Esophagus muscularis mucosa (tissue), 4 donors: ENCODE measurements at regions not wholly inside any gene's neighbourhood (a gene's known extent, or its start where the extent isn't known, plus 50 kb on each side); places are given as distances from the start of the nearest gene placed in this dataset.

Experiments
- DNase-seq: peaks from one replicate; pipeline ENCODE4 v3.0.0-alpha.2; 2017; ENCODE audit errors: extremely low spot score
- H3K27ac ChIP-seq, 4 donors: fragments of 200-600 bp; sonication (generic); replicated peaks in 1 of 4; 1 replicate in 3 of 4; 2 replicates in 1 of 4; pipeline ENCODE4 v1.5.1; 2016 to 2019; ENCODE audit warnings: mild to moderate bottlenecking in 1 of 4
- H3K27me3 ChIP-seq, 4 donors: fragments of 200-600 bp; sonication (generic); one replicate each; pipeline versions ENCODE4 v1.5.1 to v1.6.0; 2016 to 2019
- H3K36me3 ChIP-seq, 4 donors: fragments of 200-600 bp; sonication (generic); one replicate each; pipeline ENCODE4 v1.5.1; 2016 to 2019
- H3K4me1 ChIP-seq, 4 donors: fragments of 200-600 bp; sonication (generic); one replicate each; pipeline ENCODE4 v1.5.1; 2016 to 2019
- H3K4me3 ChIP-seq, 4 donors: fragments of 200-600 bp; sonication (generic); 1 replicate in 2 of 4; 2 replicates in 2 of 4; pipeline ENCODE4 v1.5.1; 2016 to 2019; ENCODE audit warnings: mild to moderate bottlenecking in 4 of 4, moderate library complexity in 1 of 4
- H3K9me3 ChIP-seq, 4 donors: fragments of 200-600 bp; sonication (generic); 1 replicate in 3 of 4; 2 replicates in 1 of 4; pipeline ENCODE4 v1.5.1; 2016 to 2019
- CTCF ChIP-seq, 3 experiments: fragments of 200-600 bp in 2 of 3; fragments of 450-650 bp in 1 of 3; sonication (generic) in 2 of 3; IDR thresholded peaks; one replicate each; pipeline ENCODE4 v1.5.1; 2017 to 2019; ENCODE audit warnings: antibody characterized with exemption in 3 of 3, mild to moderate bottlenecking in 2 of 3, moderate library complexity in 1 of 3
- EP300 ChIP-seq: sonication (generic); formaldehyde crosslinking; IDR thresholded peaks from one replicate; pipeline ENCODE4 v1.6.1; 2017; ENCODE audit warnings: antibody characterized with exemption
- POLR2A ChIP-seq: fragments of 450-650 bp; IDR thresholded peaks from one replicate; pipeline ENCODE4 v1.6.1; 2017; ENCODE audit warnings: antibody characterized with exemption, moderate library complexity, mild to moderate bottlenecking, low read depth
- POLR2AphosphoS5 ChIP-seq, 2 donors: sonication (generic); formaldehyde crosslinking; IDR thresholded peaks; one replicate each; pipeline ENCODE4 v1.6.1; 2017; ENCODE audit warnings: antibody characterized with exemption in 2 of 2
- WGBS: methylation state at CpG from one replicate; pipeline ENCODE4 v1.1.5; 2018; 5-methylcytosine and 5-hydroxymethylcytosine counted together
- intact Hi-C: fragments of 100-400 bp; cut with DNase I; formaldehyde crosslinking; loops from one replicate; pipeline ENCODE4 v1.15.1; 2023

- no peaks in the 10 kb centered on the region for H3K9me3 ChIP-seq
- DNase-seq = no peak
- no peaks in the 10 kb centered on the region for H3K36me3 ChIP-seq
- no peak overlapping the region for H3K4me3 ChIP-seq
- TF ChIP-seq POLR2AphosphoS5 (IDR thresholded peaks at IDR 0.05) = no peak
- 52% methylated on average over 1 of the region's 1 CpG for WGBS
- peaks cover 0 to 6% (median 0%) of the 10 kb centered on the region in 4 donors for H3K27me3 ChIP-seq
- H3K27ac ChIP-seq = no peak overlapping the region
- no peaks in the 10 kb centered on the region for H3K4me1 ChIP-seq
- intact Hi-C loops = no loop called here
These were observed 123.3 kb downstream of the ZNF518B start for GRCh38 chr4:10333942-10334341.

GRCh38 chr4:10326075-10326474 is 131.2 kb downstream of the ZNF518B start:
- intact Hi-C loops = no loop called here
- 85% methylated on average over 5 of the region's 5 CpGs for whole genome bisulfite sequencing
- TF ChIP-seq POLR2A (no peak), CTCF (IDR thresholded peaks at IDR 0.05) (no peak), EP300 (no peak), POLR2AphosphoS5 (IDR thresholded peaks at IDR 0.05) (no peak)

GRCh38 chr4:10321931-10322330 is 135.3 kb downstream of the ZNF518B start:
- no peaks in the 10 kb centered on the region for H3K36me3 ChIP-seq
- no peaks in the 10 kb centered on the region for H3K9me3 ChIP-seq
- TF ChIP-seq CTCF (IDR thresholded peaks at IDR 0.05) (no peak), POLR2AphosphoS5 (IDR thresholded peaks at IDR 0.05) (no peak), POLR2A (no peak), EP300 (no peak)
- intact Hi-C loops = no loop called here
- no peak for DNase-seq
- no peaks in the 10 kb centered on the region for H3K27me3 ChIP-seq
- 50% methylated on average over 2 of the region's 2 CpGs for WGBS
- H3K4me3 ChIP-seq = no peak overlapping the region
- H3K4me1 ChIP-seq = no peaks in the 10 kb centered on the region
- no peak overlapping the region for H3K27ac ChIP-seq

More at GRCh38 chr4:10326075-10326474, 131.2 kb downstream of the ZNF518B start:
- Histone ChIP-seq H3K4me3 (no peak overlapping the region), H3K27ac (no peak overlapping the region), H3K36me3 (no peaks in the 10 kb centered on the region), H3K27me3 (no peaks in the 10 kb centered on the region), H3K9me3 (no peaks in the 10 kb centered on the region), H3K4me1 (no peaks in the 10 kb centered on the region)
- no peak for DNase-seq

- Histone ChIP-seq H3K27ac (no peak overlapping the region), H3K9me3 (no peaks in the 10 kb centered on the region), H3K4me3 (no peak overlapping the region), H3K27me3 (no peaks in the 10 kb centered on the region), H3K4me1 (no peaks in the 10 kb centered on the region), H3K36me3 (no peaks in the 10 kb centered on the region)
- intact Hi-C loops = no loop called here
- DNase-seq = no peak
- TF ChIP-seq POLR2A = no peak
- no peak for TF ChIP-seq CTCF (IDR thresholded peaks at IDR 0.05)
- TF ChIP-seq EP300 = no peak
- TF ChIP-seq POLR2AphosphoS5 (IDR thresholded peaks at IDR 0.05) = no peak
- WGBS = 78% methylated on average over 4 of the region's 4 CpGs
These were observed 137.1 kb downstream of the ZNF518B start for GRCh38 chr4:10320130-10320529.

- TF ChIP-seq POLR2A (no peak), CTCF (IDR thresholded peaks at IDR 0.05) (no peak), POLR2AphosphoS5 (IDR thresholded peaks at IDR 0.05) (no peak), EP300 (no peak)
- Histone ChIP-seq H3K36me3 (no peaks in the 10 kb centered on the region), H3K4me1 (no peaks in the 10 kb centered on the region), H3K27me3 (no peaks in the 10 kb centered on the region), H3K27ac (no peak overlapping the region), H3K4me3 (no peak overlapping the region), H3K9me3 (no peaks in the 10 kb centered on the region)
- intact Hi-C loops = no loop called here
- 50% methylated on average over 2 of the region's 2 CpGs for WGBS
- no peak for DNase-seq
These were observed 139.9 kb downstream of the ZNF518B start for GRCh38 chr4:10317345-10317744.
